Mesenchymal stem cell (in vitro differentiated cells and primary cell): ENCODE measurements at regions not wholly inside any gene's neighbourhood (a gene's known extent, or its start where the extent isn't known, plus 50 kb on each side); places are given as distances from the start of the nearest gene placed in this dataset.
A peak's percentile ranks its signal among the peaks of the same experiment; 100 is the strongest.

Source experiments
- DNase-seq: peaks from one replicate; pipeline ENCODE4 v3.0.0-alpha.2; 2013
- H2AFZ ChIP-seq: one replicate; pipeline ENCODE4 v1.6.1; 2013; ENCODE audit warnings: low read depth, mild to moderate bottlenecking, control low read depth, inconsistent platforms, low read length, moderate library complexity
- H2AK5ac ChIP-seq: 2 replicates; pipeline ENCODE4 v1.6.1; 2013; ENCODE audit warnings: low read length, moderate library complexity, mild to moderate bottlenecking, inconsistent platforms; ENCODE audit not compliant: severe bottlenecking
- H2BK120ac ChIP-seq: one replicate; pipeline ENCODE4 v1.6.1; 2013; ENCODE audit warnings: low read depth, mild to moderate bottlenecking, inconsistent platforms, low read length, moderate library complexity
- H2BK12ac ChIP-seq, 2 experiments: one replicate each; pipeline ENCODE4 v1.6.1; 2013; ENCODE audit warnings: inconsistent platforms in 2 of 2, low read length in 2 of 2, mild to moderate bottlenecking in 2 of 2, moderate library complexity in 2 of 2, control low read depth in 1 of 2
- H2BK15ac ChIP-seq: one replicate; pipeline ENCODE4 v1.6.1; 2013; ENCODE audit warnings: mild to moderate bottlenecking, low read depth, inconsistent platforms; ENCODE audit not compliant: poor library complexity, severe bottlenecking
- H2BK5ac ChIP-seq: 2 replicates; pipeline ENCODE4 v1.6.1; 2013; ENCODE audit warnings: low read depth, mild to moderate bottlenecking, low read length, control low read depth, inconsistent platforms; ENCODE audit not compliant: poor library complexity, severe bottlenecking
- H3K14ac ChIP-seq, 2 experiments: one replicate each; pipeline ENCODE4 v1.6.1; 2013; ENCODE audit warnings: inconsistent platforms in 2 of 2, low read length in 2 of 2, control low read depth in 1 of 2, mild to moderate bottlenecking in 1 of 2, moderate library complexity in 1 of 2
- H3K18ac ChIP-seq, 2 experiments: one replicate each; pipeline ENCODE4 v1.6.1; 2013; ENCODE audit warnings: inconsistent platforms in 2 of 2, low read length in 2 of 2, control low read depth in 1 of 2, low read depth in 1 of 2, mild to moderate bottlenecking in 1 of 2
- H3K23ac ChIP-seq, 2 experiments: one replicate each; pipeline ENCODE4 v1.6.1; 2013; ENCODE audit warnings: inconsistent platforms in 2 of 2, low read length in 2 of 2, mild to moderate bottlenecking in 2 of 2, moderate library complexity in 2 of 2, control low read depth in 1 of 2
- H3K27ac ChIP-seq: 2 replicates; pipeline ENCODE4 v1.5.1; 2013; ENCODE audit warnings: mild to moderate bottlenecking, moderate library complexity, low read length, control low read depth, inconsistent platforms; ENCODE audit not compliant: poor library complexity, severe bottlenecking
- H3K27me3 ChIP-seq, 2 experiments: 2 replicates each; pipeline versions ENCODE4 v1.6.1 to v1.7.0; 2013; ENCODE audit warnings: low read length in 2 of 2, mild to moderate bottlenecking in 2 of 2, moderate library complexity in 2 of 2, control low read depth in 1 of 2, inconsistent platforms in 1 of 2; ENCODE audit not compliant: control insufficient read depth in 1 of 2, insufficient read depth in 1 of 2
- H3K36me3 ChIP-seq, 2 experiments: 2 replicates each; pipeline versions ENCODE4 v1.6.1 to v1.7.0; 2013; ENCODE audit warnings: low read length in 2 of 2, control low read depth in 1 of 2, inconsistent platforms in 1 of 2, low read depth in 1 of 2, mild to moderate bottlenecking in 1 of 2; ENCODE audit not compliant: insufficient read depth in 2 of 2, control insufficient read depth in 1 of 2
- H3K4ac ChIP-seq, 2 experiments: one replicate each; pipeline ENCODE4 v1.6.1; 2013; ENCODE audit warnings: inconsistent platforms in 2 of 2, low read length in 2 of 2, mild to moderate bottlenecking in 2 of 2, moderate library complexity in 2 of 2, control low read depth in 1 of 2, low read depth in 1 of 2
- H3K4me1 ChIP-seq: 2 replicates; pipeline ENCODE4 v1.6.1; 2013; ENCODE audit warnings: low read depth, low read length, control low read depth; ENCODE audit not compliant: control insufficient read depth, insufficient read depth
- H3K4me2 ChIP-seq: 2 replicates; pipeline ENCODE4 v1.6.1; 2013; ENCODE audit warnings: low read length, mild to moderate bottlenecking, inconsistent platforms; ENCODE audit not compliant: poor library complexity, severe bottlenecking
- H3K4me3 ChIP-seq, 2 experiments: 2 replicates each; pipeline versions ENCODE4 v1.5.1 to v1.7.0; 2013; ENCODE audit warnings: low read length in 2 of 2, mild to moderate bottlenecking in 2 of 2, control low read depth in 1 of 2, low read depth in 1 of 2; ENCODE audit not compliant: insufficient read depth in 1 of 2
- H3K79me1 ChIP-seq: replicated peaks from 2 replicates; pipeline ENCODE4 v1.6.1; 2013; ENCODE audit warnings: mild to moderate bottlenecking, control low read depth, low read length, inconsistent platforms; ENCODE audit not compliant: poor library complexity, severe bottlenecking
- H3K9ac ChIP-seq: 2 replicates; pipeline ENCODE4 v1.7.0; 2013; ENCODE audit warnings: mild to moderate bottlenecking, low read length, moderate library complexity
- H3K9me3 ChIP-seq: 2 replicates; pipeline ENCODE4 v1.7.0; 2013; ENCODE audit warnings: mild to moderate bottlenecking, low read length; ENCODE audit not compliant: control insufficient read depth
- H4K8ac ChIP-seq: one replicate; pipeline ENCODE4 v1.6.1; 2013; ENCODE audit warnings: inconsistent platforms, mild to moderate bottlenecking, low read length, moderate library complexity
- H4K91ac ChIP-seq: one replicate; pipeline ENCODE4 v1.6.1; 2013; ENCODE audit warnings: mild to moderate bottlenecking, low read length, inconsistent platforms
- WGBS: methylation state at CpG from one replicate; pipeline ENCODE4 v1.1.7; 2013; ENCODE audit warnings: mixed read lengths; 5-methylcytosine and 5-hydroxymethylcytosine counted together

DNA sequence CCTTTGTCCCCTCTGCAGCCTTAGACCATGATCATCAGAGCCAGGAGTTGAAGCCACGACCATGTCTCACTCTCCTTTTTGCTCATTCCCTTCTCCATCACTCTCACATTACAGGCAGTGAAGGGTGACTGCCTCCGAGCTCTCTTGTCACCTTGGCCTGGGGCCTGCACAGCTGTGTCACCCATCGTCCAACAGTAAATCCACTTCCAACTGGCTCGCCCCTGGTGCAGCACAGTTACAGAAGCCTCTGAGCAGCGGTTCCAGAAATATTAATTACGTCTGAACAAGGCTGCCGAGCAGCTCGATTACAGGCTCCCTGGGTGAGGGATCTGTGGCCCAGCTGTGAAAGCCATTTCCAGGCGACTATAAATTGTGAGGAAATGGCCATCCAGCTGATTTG lies 528.2 kb downstream of the NR2F2 start:
- no peak overlapping the region for H3K18ac ChIP-seq
- H3K9ac ChIP-seq: no peak overlapping the region
- DNase-seq: no peak
- H3K36me3 ChIP-seq: no peaks in the 10 kb centered on the region
- H4K91ac ChIP-seq: no peak overlapping the region
- no peak overlapping the region for H4K8ac ChIP-seq
- no peak overlapping the region for H3K14ac ChIP-seq
- peaks cover 4% of the 10 kb centered on the region for H3K9me3 ChIP-seq
- H3K79me1 ChIP-seq: no peaks in the 10 kb centered on the region
- H2BK12ac ChIP-seq: no peak overlapping the region
- H2BK5ac ChIP-seq: no peak overlapping the region
- no peak overlapping the region for H3K4me2 ChIP-seq
- WGBS: 87% methylated on average over 9 of the region's 9 CpGs
- H3K27me3 ChIP-seq: no peaks in the 10 kb centered on the region
- no peak overlapping the region for H2AK5ac ChIP-seq
- H3K4me3 ChIP-seq: no peak overlapping the region
- no peak overlapping the region for H2BK120ac ChIP-seq
- no peak overlapping the region for H3K4ac ChIP-seq
- no peak overlapping the region for H2BK15ac ChIP-seq
- H3K27ac ChIP-seq: no peak overlapping the region
- H2AFZ ChIP-seq: no peak overlapping the region
- H3K23ac ChIP-seq: no peak overlapping the region
- no peaks in the 10 kb centered on the region for H3K4me1 ChIP-seq

DNA sequence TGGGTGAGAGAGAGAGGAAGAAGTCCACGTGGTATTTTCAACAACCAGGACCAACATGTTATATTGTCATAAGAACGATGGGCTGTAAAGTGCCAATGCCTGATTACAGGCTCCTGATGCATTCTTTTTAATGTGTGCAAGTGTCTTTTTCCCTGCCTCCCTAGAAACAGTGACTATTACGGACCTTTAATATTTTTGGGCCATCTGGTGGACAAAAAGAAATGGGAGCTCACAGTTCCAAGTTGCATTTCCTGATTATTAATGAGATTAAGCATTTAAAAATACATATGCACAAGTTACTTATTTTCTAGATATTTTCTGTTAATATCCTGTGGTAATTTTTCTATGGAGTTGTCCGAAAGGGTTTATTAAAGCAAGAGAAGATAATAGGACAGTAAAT lies 530.2 kb downstream of the NR2F2 start:
- Histone ChIP-seq H4K8ac (no peak overlapping the region), H3K23ac (no peak overlapping the region), H3K9me3 (peaks cover 4% of the 10 kb centered on the region), H3K4me2 (no peak overlapping the region), H2BK120ac (no peak overlapping the region), H2BK15ac (no peak overlapping the region), H3K4ac (no peak overlapping the region), H3K27me3 (no peaks in the 10 kb centered on the region), H3K4me1 (no peaks in the 10 kb centered on the region), H3K14ac (no peak overlapping the region), H3K36me3 (no peaks in the 10 kb centered on the region), H2BK5ac (no peak overlapping the region), H4K91ac (no peak overlapping the region), H3K18ac (no peak overlapping the region), H2AFZ (no peak overlapping the region), H3K27ac (no peak overlapping the region), H3K4me3 (no peak overlapping the region), H2BK12ac (no peak overlapping the region), H2AK5ac (no peak overlapping the region), H3K79me1 (no peaks in the 10 kb centered on the region), H3K9ac (no peak overlapping the region)
- no peak for DNase-seq
- 68% methylated on average over 2 of the region's 4 CpGs for WGBS

DNA sequence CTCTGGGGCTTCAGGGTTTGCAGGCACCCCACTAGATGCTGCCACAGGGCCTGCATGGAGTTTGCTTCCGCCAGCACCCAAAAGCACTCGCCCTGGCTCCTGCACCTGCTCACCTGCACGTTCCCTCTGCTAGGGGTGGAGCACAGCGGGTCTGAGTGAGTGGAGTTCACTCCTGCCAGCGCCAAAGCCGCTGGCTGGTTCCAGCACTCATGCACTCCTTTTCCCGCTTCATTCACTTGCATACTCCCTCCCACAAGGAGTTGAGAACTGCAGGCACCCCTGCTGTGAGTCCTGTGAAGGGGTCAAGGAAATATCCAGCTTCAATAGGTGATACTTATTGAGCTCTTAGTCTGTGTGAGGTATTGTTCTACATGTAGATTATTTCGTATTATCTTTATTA lies 537.5 kb downstream of the NR2F2 start:
- H2BK15ac ChIP-seq: no peak overlapping the region
- H2BK5ac ChIP-seq: no peak overlapping the region
- no peak for DNase-seq
- no peak overlapping the region for H3K14ac ChIP-seq
- WGBS: 85% methylated on average over 5 of the region's 8 CpGs
- no peak overlapping the region for H4K8ac ChIP-seq
- H2AK5ac ChIP-seq: no peak overlapping the region
- H3K4me1 ChIP-seq: no peaks in the 10 kb centered on the region
- no peak overlapping the region for H3K4me3 ChIP-seq
- no peak overlapping the region for H3K18ac ChIP-seq
- no peak overlapping the region for H4K91ac ChIP-seq
- no peak overlapping the region for H2BK120ac ChIP-seq
- no peak overlapping the region for H3K4ac ChIP-seq
- no peak overlapping the region for H2AFZ ChIP-seq
- no peak overlapping the region for H3K9ac ChIP-seq
- no peak overlapping the region for H3K4me2 ChIP-seq
- no peak overlapping the region for H2BK12ac ChIP-seq
- H3K27me3 ChIP-seq: no peaks in the 10 kb centered on the region
- H3K27ac ChIP-seq: no peak overlapping the region
- H3K79me1 ChIP-seq: no peaks in the 10 kb centered on the region
- no peaks in the 10 kb centered on the region for H3K36me3 ChIP-seq
- H3K9me3 ChIP-seq: peaks cover 9% of the 10 kb centered on the region
- H3K23ac ChIP-seq: no peak overlapping the region

DNA sequence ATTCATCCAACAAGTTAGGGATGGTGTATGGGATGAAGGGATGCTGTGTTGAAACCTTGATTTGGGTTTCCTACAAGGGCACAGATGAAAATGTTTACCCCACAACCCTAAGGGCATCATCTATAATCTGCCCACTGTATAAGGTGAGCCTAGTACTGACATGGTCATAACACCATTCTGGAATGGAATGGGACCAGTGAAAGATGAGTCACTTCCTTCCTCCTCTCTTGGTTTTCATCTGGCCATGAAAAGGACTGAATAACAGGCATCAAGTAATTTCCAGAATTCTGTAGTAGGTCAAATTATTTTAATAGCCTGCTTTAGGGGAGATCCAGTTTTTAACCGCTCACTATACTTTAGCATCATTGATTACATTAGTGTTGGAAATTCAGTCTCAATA lies 538.6 kb downstream of the NR2F2 start:
- H2BK120ac ChIP-seq: no peak overlapping the region
- H3K9me3 ChIP-seq: peaks cover 9% of the 10 kb centered on the region
- H3K4ac ChIP-seq: no peak overlapping the region
- H3K36me3 ChIP-seq: no peaks in the 10 kb centered on the region
- no peak overlapping the region for H4K8ac ChIP-seq
- H4K91ac ChIP-seq: no peak overlapping the region
- H2AFZ ChIP-seq: no peak overlapping the region
- no peak overlapping the region for H3K4me3 ChIP-seq
- H2BK5ac ChIP-seq: no peak overlapping the region
- no peaks in the 10 kb centered on the region for H3K4me1 ChIP-seq
- no peak overlapping the region for H2AK5ac ChIP-seq
- DNase-seq: peak; percentile 21
- no peak overlapping the region for H3K9ac ChIP-seq
- no peak overlapping the region for H3K27ac ChIP-seq
- no peak overlapping the region for H3K4me2 ChIP-seq
- no peaks in the 10 kb centered on the region for H3K27me3 ChIP-seq
- H2BK12ac ChIP-seq: no peak overlapping the region
- no peak overlapping the region for H3K23ac ChIP-seq
- WGBS: no CpG with 5 or more reads among the region's 1 CpG
- H2BK15ac ChIP-seq: no peak overlapping the region
- no peak overlapping the region for H3K14ac ChIP-seq
- H3K79me1 ChIP-seq: no peaks in the 10 kb centered on the region
- no peak overlapping the region for H3K18ac ChIP-seq
